GM11168 (cell line): ENCODE measurements at regions not wholly inside any gene's neighbourhood (a gene's known extent, or its start where the extent isn't known, plus 50 kb on each side); places are given as distances from the start of the nearest gene placed in this dataset.

Source experiments
- in situ Hi-C: fragments of 300-500 bp; cut with MboI; formaldehyde crosslinking; loops from one replicate; pipeline ENCODE4 v1.12.0; 2022; ENCODE audit warnings: low sequenced_read_pairs; ENCODE audit not compliant: unreplicated experiment

DNA sequence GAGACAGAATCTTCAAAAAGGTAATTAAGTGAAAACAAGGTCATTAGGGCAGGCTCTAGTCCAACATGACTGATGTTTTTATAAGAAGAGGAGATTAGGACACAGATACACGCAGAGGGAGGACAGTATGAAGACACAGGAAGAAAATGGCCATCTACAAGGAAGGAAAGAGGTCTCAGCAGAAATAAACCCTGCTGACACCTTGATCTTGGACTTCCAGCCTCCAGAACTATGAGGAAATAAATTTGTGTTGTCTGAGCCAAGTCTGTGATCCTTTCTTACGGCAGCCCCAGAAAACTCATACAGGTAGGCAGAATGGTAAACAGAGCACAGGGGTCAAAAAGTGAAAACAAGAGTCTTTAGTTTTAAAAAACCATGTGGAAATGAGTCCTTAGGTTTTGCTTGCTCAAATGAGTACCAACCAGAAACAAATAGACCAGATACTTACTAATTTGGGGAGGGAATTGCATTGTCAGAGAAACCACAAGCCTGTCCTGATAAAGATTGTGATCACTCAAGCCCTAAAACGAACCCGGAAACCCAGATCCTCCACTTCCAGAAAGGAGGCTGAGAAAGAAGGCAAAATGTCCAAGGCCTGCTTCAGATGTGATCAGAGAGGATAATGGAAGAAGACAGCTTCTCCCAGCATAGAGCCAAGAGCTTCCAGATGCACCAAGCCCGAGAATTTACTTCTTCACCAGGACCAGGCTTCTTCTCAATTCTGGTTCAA lies 93.9 kb downstream of the DUSP6 start:
- in situ Hi-C loops: no loop called here

DNA sequence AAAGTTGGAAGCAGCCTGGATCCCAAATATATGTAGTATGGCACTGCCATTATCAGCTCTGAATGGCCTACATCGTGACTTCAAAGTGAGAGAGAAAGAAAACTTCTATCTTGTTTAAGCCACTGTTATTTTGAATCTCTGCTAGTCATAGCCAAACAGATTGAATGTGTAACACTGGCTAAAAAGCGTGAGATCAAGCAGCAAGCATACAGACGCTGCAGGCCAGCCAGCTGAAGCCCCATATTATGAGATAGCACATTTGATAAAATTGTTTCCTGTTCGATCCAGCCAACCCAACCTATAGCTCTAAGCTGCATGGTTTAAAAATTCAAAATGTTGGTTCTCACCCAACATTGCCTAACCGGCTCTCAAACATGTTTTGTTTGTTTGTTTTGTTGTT lies 95.0 kb downstream of the DUSP6 start:
- in situ Hi-C loops: no loop called here

DNA sequence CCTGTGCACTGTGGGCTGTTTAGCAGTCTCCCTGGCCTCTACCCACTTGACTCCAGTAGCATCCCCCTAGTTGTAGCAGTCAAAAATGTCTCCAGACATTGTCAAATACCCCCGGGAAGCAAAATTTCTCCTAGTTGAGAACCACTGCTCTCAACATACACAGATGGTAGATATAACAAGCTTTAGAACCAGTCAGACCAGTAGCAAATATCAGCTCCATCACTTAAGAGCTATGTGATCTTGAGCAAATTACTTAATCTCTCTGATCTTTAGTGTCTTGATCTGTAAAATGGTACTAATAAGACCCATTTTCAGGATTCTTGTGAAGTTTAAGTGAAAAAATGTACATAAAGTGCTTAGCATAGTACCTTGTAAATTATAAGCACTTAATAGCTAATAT lies 96.2 kb downstream of the DUSP6 start:
- in situ Hi-C loops: no loop called here

DNA sequence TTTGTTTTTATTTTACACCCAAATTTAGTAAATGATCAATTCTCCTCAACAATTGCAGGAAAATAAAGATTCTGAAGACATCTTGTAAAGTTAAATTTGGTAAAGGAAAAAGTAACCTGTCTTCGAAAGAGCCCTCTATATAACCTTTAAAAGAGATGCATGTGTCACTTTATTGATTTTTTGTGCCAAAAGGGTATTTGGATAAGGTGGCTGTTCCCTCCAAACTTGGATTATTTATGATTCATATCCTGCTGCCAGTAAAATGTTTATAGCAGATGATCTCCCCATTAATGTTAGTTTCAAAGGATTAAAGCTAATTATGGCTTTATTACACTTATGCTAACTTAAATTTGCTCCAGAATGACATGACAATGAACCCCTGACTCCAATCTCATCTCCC lies 98.8 kb downstream of the DUSP6 start:
- in situ Hi-C loops: no loop called here

DNA sequence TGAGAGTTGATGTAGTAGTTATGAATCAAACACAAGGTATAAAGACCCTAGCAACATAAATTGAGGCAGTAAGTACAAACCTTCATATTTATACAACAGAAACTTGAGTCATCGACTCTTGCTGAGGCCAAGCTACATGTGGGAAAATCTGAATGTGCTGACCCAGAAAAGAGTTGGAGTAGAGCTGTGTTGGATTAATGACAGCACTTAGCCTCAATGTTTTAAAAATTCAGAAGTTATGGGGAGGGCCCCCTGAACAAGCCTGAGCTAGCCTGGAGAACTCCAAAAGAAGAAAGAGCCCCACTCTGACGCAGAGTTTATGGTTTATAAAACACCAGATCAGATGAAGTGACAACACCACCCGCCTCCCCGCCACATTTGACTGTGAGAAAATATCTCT lies 100.0 kb downstream of the DUSP6 start:
- in situ Hi-C loops: no loop called here

DNA sequence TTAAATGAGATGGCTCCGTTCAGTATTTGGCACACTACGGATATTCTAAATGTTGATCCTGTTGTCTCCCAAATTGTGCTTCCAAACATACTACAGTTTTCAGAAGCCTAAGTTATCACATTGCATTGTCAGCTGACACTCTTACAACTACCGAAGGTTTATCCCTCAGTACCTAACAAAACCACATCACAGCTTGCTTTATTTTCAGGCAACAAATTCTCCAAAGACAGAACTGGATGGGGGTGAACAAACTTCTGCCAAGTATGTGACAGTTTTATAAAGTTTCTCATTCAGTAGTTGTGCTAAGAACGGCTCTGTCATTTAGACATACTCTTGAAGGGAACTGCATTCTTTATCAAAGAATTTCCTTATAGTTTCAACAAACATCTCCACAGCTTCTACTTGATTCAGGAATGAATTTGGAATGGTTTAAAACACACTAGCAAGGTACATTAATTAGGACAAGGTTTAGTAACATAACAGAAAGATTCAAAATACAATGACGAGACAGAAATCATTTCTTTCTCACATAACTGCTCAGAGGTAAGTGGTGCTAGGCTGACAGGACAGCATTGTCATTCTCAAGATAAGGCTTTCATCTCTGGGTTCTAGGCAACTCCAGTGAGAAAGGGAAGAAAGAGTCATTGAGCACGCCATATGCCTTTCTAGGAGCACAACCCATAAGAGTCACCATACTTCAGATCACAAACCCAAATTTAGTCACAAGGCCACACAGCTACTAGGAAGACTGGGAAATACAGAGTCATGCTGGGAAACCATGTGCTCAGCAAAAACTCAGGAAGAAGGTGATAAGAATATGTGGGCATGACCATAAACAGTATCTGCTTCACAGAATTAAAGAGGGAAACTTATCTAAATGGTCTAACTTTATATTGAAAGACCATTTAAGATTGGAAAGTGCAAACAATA lies 100.7 kb downstream of the DUSP6 start:
- in situ Hi-C loops: no loop called here

DNA sequence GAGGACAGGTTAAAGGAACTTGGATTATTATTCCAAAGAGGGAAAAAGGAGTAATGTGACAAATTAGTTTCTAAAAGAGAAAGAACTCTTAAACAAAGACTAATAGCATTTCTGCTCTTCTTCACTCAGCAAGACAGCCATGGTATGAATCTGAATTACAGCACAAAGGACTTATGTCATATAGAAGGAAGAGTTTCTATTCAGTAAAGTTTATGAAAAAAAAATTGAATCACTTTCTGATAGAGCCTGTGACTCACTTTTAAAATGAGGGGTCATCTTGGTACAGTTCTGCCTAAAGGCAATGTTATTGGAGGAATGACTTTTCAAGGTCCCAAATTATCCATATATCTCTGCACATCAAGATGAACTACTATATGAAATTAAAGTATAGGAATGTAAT lies 101.7 kb downstream of the DUSP6 start:
- in situ Hi-C loops: no loop called here

DNA sequence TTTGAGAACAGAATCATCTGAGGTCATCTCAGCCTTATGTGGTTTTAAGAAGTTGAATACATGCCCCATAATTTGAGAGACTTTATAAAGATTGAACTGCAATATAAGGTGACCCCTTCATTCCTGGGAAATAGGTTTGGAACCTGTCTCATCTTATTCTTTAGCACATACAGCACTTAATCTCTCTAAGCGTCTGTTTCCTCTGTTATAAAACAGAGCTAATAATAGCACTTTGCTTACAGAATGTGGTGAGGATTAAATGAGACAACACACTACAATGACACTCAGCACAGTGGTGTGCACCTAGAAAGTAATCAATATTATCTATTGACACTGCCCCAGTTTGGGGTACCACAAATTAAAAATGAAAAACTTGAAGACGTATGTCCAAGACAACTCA lies 102.1 kb downstream of the DUSP6 start:
- in situ Hi-C loops: no loop called here

DNA sequence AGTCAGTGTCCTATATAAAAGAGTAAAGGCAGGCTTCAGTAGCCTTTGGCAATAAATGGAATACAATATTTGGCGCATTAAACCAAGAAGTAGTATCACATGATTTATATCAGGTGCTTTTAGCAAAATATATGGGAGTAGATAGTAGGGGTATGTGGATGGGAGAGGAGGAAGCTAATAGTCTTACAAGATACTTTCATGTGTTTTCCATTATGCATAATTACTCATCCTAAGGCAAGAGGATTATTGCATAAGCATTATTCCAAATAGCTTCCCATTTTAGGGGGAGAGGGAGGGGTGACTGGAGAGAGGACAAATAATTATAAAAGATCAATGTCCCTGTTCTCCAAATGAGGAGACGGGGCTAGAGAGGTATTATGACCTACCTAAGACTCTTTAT lies 104.3 kb downstream of the DUSP6 start:
- in situ Hi-C loops: no loop called here

DNA sequence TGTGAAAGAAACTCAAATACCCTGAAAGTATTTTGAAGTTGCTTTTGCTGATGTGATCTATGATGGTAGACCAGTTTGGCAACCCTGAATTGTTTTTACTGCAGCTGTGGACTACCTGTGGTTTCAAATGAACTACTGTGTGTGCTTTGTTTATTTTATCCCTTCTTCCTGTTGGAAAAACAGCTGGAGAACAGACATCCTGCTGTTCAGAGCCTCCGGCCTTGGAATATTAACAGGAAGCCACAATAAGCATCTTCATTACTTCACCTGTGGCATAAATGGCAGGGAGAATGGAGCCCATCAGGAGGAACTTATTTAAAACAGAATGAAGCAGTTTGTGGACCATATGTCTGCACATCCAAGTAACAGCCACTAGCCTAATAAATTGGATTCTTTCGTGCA lies 104.8 kb downstream of the DUSP6 start:
- in situ Hi-C loops: no loop called here

DNA sequence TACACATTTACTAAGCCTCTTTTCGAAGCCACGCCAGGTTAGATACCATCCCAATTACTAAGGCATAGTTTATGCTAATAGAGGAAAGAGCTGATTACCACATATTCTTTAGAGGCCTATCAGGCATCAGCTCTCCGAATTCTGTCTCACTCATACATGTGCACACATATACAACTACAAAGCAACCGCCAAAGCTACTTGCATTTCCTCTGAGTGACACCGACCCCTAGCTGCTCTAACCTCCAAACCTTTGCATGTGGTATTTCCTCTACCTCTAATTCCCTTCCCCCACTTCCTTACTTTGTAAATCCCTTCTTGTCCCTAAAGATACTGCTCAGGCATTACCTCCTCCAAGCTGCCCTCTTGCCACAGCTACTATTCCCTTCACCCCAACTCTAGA lies 107.2 kb downstream of the DUSP6 start:
- in situ Hi-C loops: no loop called here

DNA sequence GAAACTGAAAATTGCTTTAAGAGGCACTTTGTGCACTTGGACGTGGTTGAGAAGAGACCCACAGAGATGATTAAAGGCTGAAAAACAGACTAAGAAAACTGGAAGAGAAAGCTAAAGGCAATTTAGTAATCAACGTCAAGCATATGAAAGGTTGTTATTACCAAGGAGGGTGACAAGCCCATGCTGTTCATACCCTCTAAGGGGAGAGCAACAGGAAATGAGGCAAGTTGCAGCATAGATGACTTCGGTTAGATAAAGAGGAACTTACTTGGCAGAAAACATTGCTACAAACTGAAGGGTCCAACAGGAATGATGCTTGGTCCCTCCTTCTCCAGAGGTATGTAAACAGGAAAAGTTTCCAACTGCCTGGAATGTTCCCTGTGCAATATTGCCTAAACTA lies 107.8 kb downstream of the DUSP6 start:
- in situ Hi-C loops: no loop called here

DNA sequence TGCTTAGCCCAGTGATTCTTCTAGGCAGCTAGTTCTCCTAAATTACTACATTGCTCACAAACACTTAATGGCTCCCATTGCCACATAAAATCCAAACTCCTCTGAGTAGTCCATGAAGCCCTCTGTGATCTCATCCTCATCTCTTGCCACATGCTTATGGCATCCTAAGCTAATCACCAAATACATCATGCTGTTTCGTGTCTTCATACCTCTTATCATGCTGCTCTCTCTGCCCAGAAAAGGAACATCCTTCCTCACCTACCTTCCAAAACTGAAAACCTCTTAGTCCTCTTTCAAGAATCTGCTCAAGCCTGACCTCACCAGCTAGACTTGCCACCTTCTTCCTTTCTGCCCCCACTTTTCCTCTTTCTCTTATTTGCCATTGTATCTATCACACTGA lies 108.5 kb downstream of the DUSP6 start:
- in situ Hi-C loops: no loop called here

DNA sequence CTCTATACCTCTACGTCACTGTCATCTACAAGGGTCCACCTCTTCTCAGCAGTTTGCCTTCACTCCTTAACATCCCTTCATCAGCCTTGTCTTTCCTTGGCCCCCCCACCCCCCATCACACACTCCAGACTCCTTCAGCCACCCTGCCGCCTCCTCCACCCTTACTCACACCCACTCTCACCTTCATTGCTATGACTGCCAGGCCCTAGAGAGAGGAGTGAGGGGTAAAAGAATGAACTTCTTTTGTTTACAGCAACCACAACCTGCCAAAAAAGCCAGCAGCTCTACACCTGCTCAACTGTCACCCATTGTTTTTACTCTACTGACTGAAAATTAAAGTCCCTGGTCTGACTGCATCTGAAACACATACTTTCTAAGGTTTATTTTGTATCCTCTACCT lies 112.8 kb downstream of the DUSP6 start:
- in situ Hi-C loops: no loop called here

DNA sequence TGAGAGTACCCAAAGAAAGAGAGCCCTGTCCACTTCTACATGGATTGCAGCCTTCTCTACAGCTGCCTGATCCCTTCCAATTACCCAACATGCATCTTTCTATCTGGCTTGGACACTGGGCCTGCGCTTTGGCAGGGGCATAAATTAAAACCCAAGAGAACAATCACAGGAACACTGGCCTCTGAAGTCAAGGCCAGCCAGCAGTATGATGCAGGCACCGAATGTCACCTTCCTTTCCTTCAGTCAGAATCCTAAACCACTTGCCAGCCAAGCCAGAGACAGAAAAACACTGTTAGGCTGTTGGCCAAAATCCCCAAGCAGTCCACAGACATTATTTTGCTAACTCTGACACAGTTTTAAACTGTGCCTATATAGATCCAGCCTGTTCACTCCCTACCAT lies 113.7 kb downstream of the DUSP6 start:
- in situ Hi-C loops: no loop called here

DNA sequence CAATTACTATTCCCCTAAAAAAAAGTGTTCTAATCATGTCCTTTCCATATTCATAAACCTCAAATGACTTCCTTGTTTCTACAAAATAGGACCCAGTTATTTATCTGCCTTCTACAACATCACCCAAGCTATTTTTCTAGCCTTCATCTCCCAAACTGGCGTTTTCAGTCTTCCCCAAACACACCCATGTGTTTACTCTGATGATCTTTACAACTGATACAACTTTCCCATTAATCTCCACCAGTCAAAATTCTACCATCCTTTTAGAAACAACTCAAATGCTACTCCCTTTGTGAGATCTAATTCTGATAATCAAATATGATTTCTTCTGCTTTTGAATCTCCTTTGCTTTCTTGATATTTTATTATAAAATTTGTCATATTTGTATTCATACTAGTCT lies 114.5 kb downstream of the DUSP6 start:
- in situ Hi-C loops: no loop called here

DNA sequence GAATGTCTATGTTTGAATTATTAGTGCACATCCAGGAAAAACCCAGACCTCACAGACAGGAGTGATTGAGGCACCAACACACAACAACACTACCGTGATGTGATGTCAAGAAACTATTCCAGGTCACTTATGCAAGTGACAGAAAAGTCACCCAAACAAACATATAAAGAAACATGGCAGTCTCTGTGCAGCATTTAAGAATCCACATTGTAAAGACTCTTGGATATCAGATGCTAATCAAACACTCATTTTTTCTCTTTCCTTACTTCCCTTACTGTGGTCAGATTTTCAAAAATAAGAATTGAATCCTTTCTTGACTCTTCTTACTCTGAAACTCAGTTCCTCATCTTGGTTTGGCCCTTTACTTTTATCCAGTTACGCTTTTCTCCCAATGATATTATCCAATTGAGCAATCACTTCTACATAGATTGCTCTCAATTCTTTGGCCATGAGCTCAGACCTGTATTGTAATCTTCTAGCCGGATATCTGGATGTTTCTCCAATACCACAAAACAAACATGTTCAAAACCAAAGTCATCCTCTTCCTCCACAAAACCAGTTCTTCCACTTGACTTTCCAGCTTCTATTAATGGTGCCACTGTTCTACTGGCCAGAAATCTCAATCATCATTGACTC lies 115.4 kb downstream of the DUSP6 start:
- in situ Hi-C loops: no loop called here

DNA sequence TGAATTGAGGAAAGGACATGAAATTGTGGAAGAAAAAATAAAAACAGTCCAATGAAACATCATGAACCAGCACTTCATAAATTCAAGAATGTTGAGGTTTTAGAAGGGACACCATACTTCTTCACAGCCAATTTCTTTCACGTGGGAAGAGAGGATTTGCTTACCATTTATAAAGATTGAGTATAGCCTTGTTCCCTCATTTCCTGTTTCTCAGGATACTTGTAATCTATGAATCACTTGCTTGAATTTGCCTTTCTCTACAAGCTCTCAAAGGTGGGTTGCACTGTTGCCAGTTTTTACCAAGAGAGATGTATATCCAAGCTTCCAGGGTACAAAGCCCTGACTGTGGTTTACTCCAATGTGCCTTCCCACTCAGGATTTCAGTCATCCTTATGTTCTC lies 116.1 kb downstream of the DUSP6 start:
- in situ Hi-C loops: no loop called here

DNA sequence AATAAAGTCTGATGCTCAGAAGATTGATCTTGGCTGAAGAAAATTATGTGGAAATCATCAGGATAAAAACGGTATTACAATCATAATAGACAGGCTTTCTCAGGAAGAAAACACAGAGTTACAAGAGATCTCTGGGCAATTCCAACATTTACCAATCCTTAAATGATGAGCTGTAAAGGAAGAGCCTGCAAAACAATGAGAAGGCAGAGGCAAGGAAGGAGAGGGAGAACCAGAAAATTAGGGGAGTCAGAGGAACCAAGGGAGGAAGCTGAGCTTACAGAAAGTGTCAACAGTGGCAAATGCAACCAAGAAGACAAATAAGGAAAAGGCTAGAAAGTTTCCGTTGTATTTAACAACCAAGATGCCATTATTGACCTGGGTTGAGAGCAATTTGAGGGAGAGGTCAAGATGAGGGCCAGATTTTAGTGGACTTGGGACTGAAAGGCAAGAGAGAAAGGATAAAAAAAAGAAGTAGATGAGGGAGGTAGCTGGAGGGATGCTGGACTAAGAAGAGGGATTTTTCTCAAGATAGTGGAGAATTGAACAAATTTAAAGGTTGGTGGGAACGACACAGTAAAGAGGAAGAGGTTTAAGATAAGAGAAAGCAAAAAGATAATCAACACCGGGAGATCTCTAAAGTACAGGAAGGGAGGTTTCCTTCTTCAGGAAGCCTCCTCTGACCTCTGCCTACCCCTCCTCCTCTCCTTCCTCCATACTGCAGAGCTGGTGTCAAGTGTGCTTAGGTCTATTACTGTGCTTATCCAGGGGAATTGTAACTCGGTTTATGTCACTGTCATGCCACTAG lies 116.9 kb downstream of the DUSP6 start:
- in situ Hi-C loops: no loop called here

DNA sequence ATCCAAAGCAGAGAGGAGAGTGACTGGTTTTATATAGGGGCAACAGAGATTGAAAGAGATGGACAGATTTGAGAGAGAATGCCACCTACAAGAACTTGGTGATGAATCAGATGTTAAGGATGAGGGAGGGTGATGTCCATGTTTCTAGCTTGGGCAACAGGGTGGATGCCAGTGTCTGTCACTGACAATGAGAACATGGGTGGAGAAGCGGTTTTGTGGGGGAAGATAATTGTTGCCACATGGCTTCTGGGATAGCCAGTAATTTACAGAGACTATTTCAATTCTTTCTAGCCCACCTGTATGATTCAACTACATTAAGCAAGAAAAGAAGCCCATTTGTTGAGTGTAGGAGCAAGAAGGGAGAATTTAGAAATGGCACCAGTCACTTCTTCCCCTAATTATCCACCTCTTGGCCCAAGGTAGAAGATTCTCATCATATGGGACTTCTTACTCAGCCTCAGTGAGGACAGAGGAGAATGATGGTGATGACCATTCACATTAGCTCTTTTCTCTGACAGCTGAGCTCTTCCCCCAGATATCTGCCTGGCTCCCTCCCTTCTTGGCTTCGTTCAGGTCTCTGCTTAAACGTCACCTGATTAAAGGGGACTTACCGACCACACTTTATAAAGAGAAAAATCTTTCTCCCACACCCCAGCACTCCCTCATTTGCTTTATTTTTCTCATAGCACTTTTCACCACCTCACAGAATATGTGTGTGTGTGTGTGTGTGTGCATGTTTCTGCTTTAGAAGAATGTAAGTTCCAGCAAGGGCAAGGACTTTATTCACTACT lies 117.8 kb downstream of the DUSP6 start:
- in situ Hi-C loops: no loop called here
